ENCODE measurements at regions not wholly inside any gene's neighbourhood (a gene's known extent, or its start where the extent isn't known, plus 50 kb on each side); places are given as distances from the start of the nearest gene placed in this dataset.

DNA sequence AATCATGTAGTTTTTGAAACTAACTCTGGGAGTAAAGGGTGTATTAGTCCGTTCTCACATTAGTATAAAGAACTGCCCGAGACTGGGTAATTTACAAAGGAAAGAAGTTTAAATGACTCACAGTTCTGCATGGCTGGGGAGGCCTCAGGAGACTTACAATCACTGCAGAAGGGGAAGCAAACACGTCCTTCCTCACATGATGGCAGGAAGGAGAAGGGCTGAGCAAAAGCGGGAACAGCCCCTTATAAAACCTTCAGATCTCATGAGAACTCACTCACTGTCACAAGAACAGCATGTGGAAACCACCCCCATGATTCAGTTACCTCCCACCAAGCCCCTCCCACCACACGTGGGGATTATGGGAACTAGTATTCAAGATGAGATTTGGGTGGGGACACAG lies 256.5 kb upstream of the TNRC6C start:
- H2AFZ ChIP-seq = no peak overlapping the region
- no peaks in the 10 kb centered on the region for H3K9me2 ChIP-seq (ENCODE audit: insufficient read depth)
- H3K27me3 ChIP-seq (ENCODE audit: insufficient read depth, low read depth) = peaks cover 56% of the 10 kb centered on the region
- H3K4me2 ChIP-seq = no peak overlapping the region
- TF ChIP-seq, protein P1, sequence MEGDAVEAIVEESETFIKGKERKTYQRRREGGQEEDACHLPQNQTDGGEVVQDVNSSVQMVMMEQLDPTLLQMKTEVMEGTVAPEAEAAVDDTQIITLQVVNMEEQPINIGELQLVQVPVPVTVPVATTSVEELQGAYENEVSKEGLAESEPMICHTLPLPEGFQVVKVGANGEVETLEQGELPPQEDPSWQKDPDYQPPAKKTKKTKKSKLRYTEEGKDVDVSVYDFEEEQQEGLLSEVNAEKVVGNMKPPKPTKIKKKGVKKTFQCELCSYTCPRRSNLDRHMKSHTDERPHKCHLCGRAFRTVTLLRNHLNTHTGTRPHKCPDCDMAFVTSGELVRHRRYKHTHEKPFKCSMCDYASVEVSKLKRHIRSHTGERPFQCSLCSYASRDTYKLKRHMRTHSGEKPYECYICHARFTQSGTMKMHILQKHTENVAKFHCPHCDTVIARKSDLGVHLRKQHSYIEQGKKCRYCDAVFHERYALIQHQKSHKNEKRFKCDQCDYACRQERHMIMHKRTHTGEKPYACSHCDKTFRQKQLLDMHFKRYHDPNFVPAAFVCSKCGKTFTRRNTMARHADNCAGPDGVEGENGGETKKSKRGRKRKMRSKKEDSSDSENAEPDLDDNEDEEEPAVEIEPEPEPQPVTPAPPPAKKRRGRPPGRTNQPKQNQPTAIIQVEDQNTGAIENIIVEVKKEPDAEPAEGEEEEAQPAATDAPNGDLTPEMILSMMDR (conservative IDR thresholded peaks at IDR 0.05) = no peak
- no peak for TF ChIP-seq EZH2 (IDR thresholded peaks at IDR 0.05; ENCODE audit: low read depth)
- H3K79me2 ChIP-seq (ENCODE audit: low read depth) = no peaks in the 10 kb centered on the region
- BruUV-seq (replicated peaks) = no TSS peak
- no peak for DNase-seq
- intact Hi-C loops (cut with micrococcal nuclease; ENCODE audit: unreplicated experiment) = no loop called here
- no peak overlapping the region for H3K27ac ChIP-seq
- H4K20me1 ChIP-seq (ENCODE audit: insufficient read depth) = no peaks in the 10 kb centered on the region
- CTCF ChIA-PET = no interaction called here
- H3K9me3 ChIP-seq (ENCODE audit: insufficient read depth, low read depth) = no peaks in the 10 kb centered on the region
- no peaks in the 10 kb centered on the region for H3K4me1 ChIP-seq (replicated peaks; ENCODE audit: insufficient read depth)
- POLR2A ChIA-PET (ENCODE audit: unreplicated experiment) = no interaction called here
- H3F3A ChIP-seq (ENCODE audit: insufficient read depth, low read depth) = no peaks in the 10 kb centered on the region
- H3K4me3 ChIP-seq = no peak overlapping the region
- no peaks in the 10 kb centered on the region for H3K36me3 ChIP-seq (ENCODE audit: low read depth)

DNA sequence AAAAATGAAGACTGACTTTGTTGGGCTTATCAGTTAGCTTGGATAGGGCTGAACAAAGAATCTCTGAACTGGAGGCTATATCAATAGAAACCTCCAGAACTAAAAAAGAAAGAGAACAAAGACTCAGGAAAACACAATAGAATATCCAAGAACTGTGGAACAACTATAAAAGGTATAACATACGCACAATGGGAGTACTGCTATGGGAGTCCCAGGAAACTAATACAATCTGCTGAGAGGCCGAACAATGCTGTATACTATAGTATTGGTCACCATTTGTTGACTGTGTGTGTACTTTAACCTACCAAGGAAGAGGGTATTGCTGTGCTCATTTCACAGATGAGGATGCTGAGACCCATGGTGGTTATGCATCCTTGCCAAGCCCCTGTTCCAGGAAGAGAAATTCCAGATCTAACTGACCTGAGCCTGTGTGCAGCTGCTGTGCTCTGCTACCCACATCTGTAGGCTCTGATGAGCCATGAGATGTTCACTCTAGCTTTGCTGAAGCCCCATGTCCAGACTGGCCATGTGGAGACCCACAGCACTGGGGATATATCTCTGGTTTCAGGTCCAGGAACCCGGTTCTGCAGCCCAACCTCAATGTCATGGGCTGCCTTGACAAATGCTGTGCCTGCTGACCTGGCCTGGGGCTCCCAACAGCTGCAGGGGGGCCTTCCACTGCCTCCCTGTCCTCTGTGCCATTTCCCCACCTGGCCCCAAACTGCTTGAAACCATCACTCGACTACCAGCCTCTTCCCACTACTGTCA lies 254.3 kb upstream of the TNRC6C start:
- H3K9me3 ChIP-seq (ENCODE audit: insufficient read depth, low read depth) = no peaks in the 10 kb centered on the region
- no peaks in the 10 kb centered on the region for H3K4me1 ChIP-seq (replicated peaks; ENCODE audit: insufficient read depth)
- no peaks in the 10 kb centered on the region for H3K79me2 ChIP-seq (ENCODE audit: low read depth)
- H3K9me2 ChIP-seq (ENCODE audit: insufficient read depth) = no peaks in the 10 kb centered on the region
- H3K36me3 ChIP-seq (ENCODE audit: low read depth) = no peaks in the 10 kb centered on the region
- H4K20me1 ChIP-seq (ENCODE audit: insufficient read depth) = no peaks in the 10 kb centered on the region
- DNase-seq = no peak
- ChIA-PET POLR2A (ENCODE audit: unreplicated experiment) (no interaction called here), CTCF (no interaction called here)
- intact Hi-C loops (cut with micrococcal nuclease; ENCODE audit: unreplicated experiment) = no loop called here
- BruUV-seq (replicated peaks) = no TSS peak
- no peak overlapping the region for H3K4me2 ChIP-seq
- no peak overlapping the region for H3K27ac ChIP-seq
- H3K27me3 ChIP-seq (ENCODE audit: insufficient read depth, low read depth) = peaks cover 57% of the 10 kb centered on the region
- no peak overlapping the region for H3K4me3 ChIP-seq
- no peak overlapping the region for H2AFZ ChIP-seq
- TF ChIP-seq, protein P1 (conservative IDR thresholded peaks at IDR 0.05) = no peak
- no peak for TF ChIP-seq EZH2 (IDR thresholded peaks at IDR 0.05; ENCODE audit: low read depth)
- H3F3A ChIP-seq (ENCODE audit: insufficient read depth, low read depth) = no peaks in the 10 kb centered on the region

DNA sequence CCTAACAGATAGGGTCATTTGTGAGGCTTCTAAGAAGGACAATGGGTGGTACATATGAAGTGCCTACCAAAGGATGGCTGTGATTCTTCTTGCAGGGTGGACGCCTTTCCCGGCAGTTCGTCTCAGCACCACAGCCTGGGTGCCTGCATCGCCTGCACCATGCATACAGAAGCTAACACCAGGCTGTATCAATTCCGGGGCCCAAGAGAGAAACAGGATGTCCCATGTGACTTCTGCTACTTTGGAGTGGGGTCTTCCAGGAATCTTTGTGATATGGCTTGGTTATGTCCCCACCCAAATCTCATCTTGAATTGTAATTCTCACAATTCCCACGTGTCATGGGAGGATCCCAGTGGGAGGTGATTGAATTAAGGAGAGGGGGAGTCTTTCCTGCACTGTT lies 251.6 kb upstream of the TNRC6C start:
- Histone ChIP-seq H3K27me3 (ENCODE audit: insufficient read depth, low read depth) (peaks cover 57% of the 10 kb centered on the region), H3K4me2 (no peak overlapping the region), H3K79me2 (ENCODE audit: low read depth) (no peaks in the 10 kb centered on the region), H3K4me3 (no peak overlapping the region), H3K4me1 (replicated peaks; ENCODE audit: insufficient read depth) (no peaks in the 10 kb centered on the region), H3K9me3 (ENCODE audit: insufficient read depth, low read depth) (no peaks in the 10 kb centered on the region), H3K36me3 (ENCODE audit: low read depth) (no peaks in the 10 kb centered on the region), H3F3A (ENCODE audit: insufficient read depth, low read depth) (no peaks in the 10 kb centered on the region), H3K27ac (no peak overlapping the region), H4K20me1 (ENCODE audit: insufficient read depth) (no peaks in the 10 kb centered on the region), H3K9me2 (ENCODE audit: insufficient read depth) (no peaks in the 10 kb centered on the region), H2AFZ (no peak overlapping the region)
- no peak for DNase-seq
- intact Hi-C loops (cut with micrococcal nuclease; ENCODE audit: unreplicated experiment) = no loop called here
- ChIA-PET POLR2A (ENCODE audit: unreplicated experiment) (no interaction called here), CTCF (no interaction called here)
- no TSS peak for BruUV-seq (replicated peaks)
- TF ChIP-seq, protein P1 (conservative IDR thresholded peaks at IDR 0.05) = no peak
- no peak for TF ChIP-seq EZH2 (IDR thresholded peaks at IDR 0.05; ENCODE audit: low read depth)
